ENCODE measurements at regions not wholly inside any gene's neighbourhood (a gene's known extent, or its start where the extent isn't known, plus 50 kb on each side); places are given as distances from the start of the nearest gene placed in this dataset.

- no peak for TF ChIP-seq CTCF (IDR thresholded peaks at IDR 0.05)
- H3K36me3 ChIP-seq, result no peaks in the 10 kb centered on the region
- no peak overlapping the region for H3K4me3 ChIP-seq
- no peaks in the 10 kb centered on the region for H3K4me1 ChIP-seq
- no peaks in the 10 kb centered on the region for H3K27me3 ChIP-seq (ENCODE audit: low read depth)
- DNase-seq (no peak), ATAC-seq (no peak)
- H3K27ac ChIP-seq, result no peak overlapping the region
- intact Hi-C loops (cut with DNase I), result no loop called here
- no peaks in the 10 kb centered on the region for H3K9me3 ChIP-seq
Measured at GRCh38 chr2:13030606-13031005, 313.9 kb downstream of the TRIB2 start.

GRCh38 chr2:13034861-13035260, 318.1 kb downstream of the TRIB2 start:
- no peaks in the 10 kb centered on the region for H3K9me3 ChIP-seq
- intact Hi-C loops (cut with DNase I), result no loop called here
- H3K4me3 ChIP-seq, result no peak overlapping the region
- no peaks in the 10 kb centered on the region for H3K27me3 ChIP-seq (ENCODE audit: low read depth)
- H3K27ac ChIP-seq, result no peak overlapping the region
- no peaks in the 10 kb centered on the region for H3K36me3 ChIP-seq
- ATAC-seq, result no peak
- H3K4me1 ChIP-seq, result no peaks in the 10 kb centered on the region
- no peak for TF ChIP-seq CTCF (IDR thresholded peaks at IDR 0.05)
- no peak for DNase-seq

GRCh38 chr2:13035866-13036265, 319.1 kb downstream of the TRIB2 start:
- intact Hi-C loops (cut with DNase I), result no loop called here
- Histone ChIP-seq H3K27me3 (ENCODE audit: low read depth) (no peaks in the 10 kb centered on the region), H3K4me1 (no peaks in the 10 kb centered on the region), H3K9me3 (no peaks in the 10 kb centered on the region), H3K36me3 (no peaks in the 10 kb centered on the region), H3K4me3 (no peak overlapping the region), H3K27ac (no peak overlapping the region)
- TF ChIP-seq CTCF (IDR thresholded peaks at IDR 0.05), result no peak
- DNase-seq (no peak), ATAC-seq (no peak)

- no peaks in the 10 kb centered on the region for H3K9me3 ChIP-seq
- intact Hi-C loops (cut with DNase I), result no loop called here
- H3K27me3 ChIP-seq (ENCODE audit: low read depth), result no peaks in the 10 kb centered on the region
- no peak overlapping the region for H3K27ac ChIP-seq
- DNase-seq, result peak; percentile 40
- ATAC-seq, result no peak
- H3K4me3 ChIP-seq, result no peak overlapping the region
- H3K36me3 ChIP-seq, result no peaks in the 10 kb centered on the region
- H3K4me1 ChIP-seq, result no peaks in the 10 kb centered on the region
- no peak for TF ChIP-seq CTCF (IDR thresholded peaks at IDR 0.05)
Measured at GRCh38 chr2:13040043-13040442, 323.3 kb downstream of the TRIB2 start.

- ATAC-seq, result no peak
- intact Hi-C loops (cut with DNase I), result no loop called here
- TF ChIP-seq CTCF (IDR thresholded peaks at IDR 0.05), result peak; percentile 21
- no peak for DNase-seq
- no peaks in the 10 kb centered on the region for H3K36me3 ChIP-seq
- no peak overlapping the region for H3K4me3 ChIP-seq
- no peaks in the 10 kb centered on the region for H3K9me3 ChIP-seq
- no peaks in the 10 kb centered on the region for H3K4me1 ChIP-seq
- no peaks in the 10 kb centered on the region for H3K27me3 ChIP-seq (ENCODE audit: low read depth)
- no peak overlapping the region for H3K27ac ChIP-seq
Measured at GRCh38 chr2:13046557-13047165, 329.9 kb downstream of the TRIB2 start.

- no peak overlapping the region for H3K4me3 ChIP-seq
- H3K27ac ChIP-seq, result no peak overlapping the region
- no peaks in the 10 kb centered on the region for H3K4me1 ChIP-seq
- ATAC-seq, result no peak
- H3K36me3 ChIP-seq, result no peaks in the 10 kb centered on the region
- intact Hi-C loops (cut with DNase I), result no loop called here
- TF ChIP-seq CTCF (IDR thresholded peaks at IDR 0.05), result no peak
- H3K27me3 ChIP-seq (ENCODE audit: low read depth), result no peaks in the 10 kb centered on the region
- H3K9me3 ChIP-seq, result no peaks in the 10 kb centered on the region
- no peak for DNase-seq
Measured at GRCh38 chr2:13050764-13051163, 334.0 kb downstream of the TRIB2 start.

Data from lower lobe of right lung (tissue), 2 donors.